ENCODE measurements at regions not wholly inside any gene's neighbourhood (a gene's known extent, or its start where the extent isn't known, plus 50 kb on each side); places are given as distances from the start of the nearest gene placed in this dataset.
A peak's percentile ranks its signal among the peaks of the same experiment; 100 is the strongest.

DNA sequence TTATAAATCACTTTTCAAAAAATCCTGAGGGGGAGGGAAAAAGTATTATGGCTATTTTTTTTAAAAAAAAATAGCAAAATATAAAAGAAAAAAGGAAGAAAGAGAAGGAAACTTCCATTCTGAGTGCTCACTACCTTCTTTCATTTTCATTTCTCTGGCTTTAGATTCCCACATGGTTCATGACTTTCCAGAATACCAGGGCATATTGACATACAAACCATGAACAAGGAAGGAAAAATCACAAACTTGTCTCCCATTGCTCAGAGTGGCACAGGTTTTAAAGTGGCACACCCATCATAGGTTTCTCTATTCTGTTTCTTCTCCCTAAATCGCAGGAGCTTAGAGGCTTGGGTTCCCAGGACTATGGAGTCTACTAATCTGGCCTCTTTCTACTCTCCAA is 136.3 kb upstream of the CXXC4 start:
- Histone ChIP-seq H3K9me3 (replicated peaks; ENCODE audit: control insufficient read depth, insufficient read depth, low read length) (peaks cover 2% of the 10 kb centered on the region; the same call in 1 of the 3 replicates), H3K4me3 (no peak overlapping the region), H3K27ac (ENCODE audit: control insufficient read depth, insufficient read depth) (no peak overlapping the region), H3K36me3 (ENCODE audit: control insufficient read depth in 2 of 2, insufficient read depth in 2 of 2, low read length in 1 of 2) (no peaks in the 10 kb centered on the region), H4K20me1 (ENCODE audit: control insufficient read depth, insufficient read depth) (no peaks in the 10 kb centered on the region), H3K79me2 (ENCODE audit: control insufficient read depth, insufficient read depth, low read length) (no peaks in the 10 kb centered on the region), H3K27me3 (replicated peaks in 1 of 2; ENCODE audit: control insufficient read depth in 2 of 2, insufficient read depth in 2 of 2, low read length in 1 of 2) (no peaks in the 10 kb centered on the region), H3K9ac (ENCODE audit: control insufficient read depth, insufficient read depth, low read length) (no peak overlapping the region), H3K4me2 (ENCODE audit: control insufficient read depth, insufficient read depth) (no peak overlapping the region), H2AFZ (ENCODE audit: control insufficient read depth, low read depth, low read length) (peak overlapping the region; percentile 31; the same call in 1 of the 2 replicates), H3K4me1 (ENCODE audit: control insufficient read depth, insufficient read depth, low read length) (no peaks in the 10 kb centered on the region)
- no peak for DNase-seq (ENCODE audit: low read depth, low spot score)
- no TSS peak for BruUV-seq (replicated peaks)
- CTCF ChIA-PET = no interaction called here
- RAD21 ChIA-PET (ENCODE audit: unreplicated experiment) = no interaction called here
- intact Hi-C loops (cut with micrococcal nuclease; ENCODE audit: unreplicated experiment) (no loop called here), in situ Hi-C loops (cut with MboI) (no loop called here)
- WGBS (ENCODE audit: insufficient coverage, insufficient replicate concordance, low lambda C conversion rate, missing lambda C conversion rate) = 33% methylated on average over 1 of the region's 1 CpG
- POLR2A ChIA-PET = no interaction called here
- no peak for TF ChIP-seq PAX8 (IDR thresholded peaks at IDR 0.05)
- no peak for TF ChIP-seq ZSCAN29 (IDR thresholded peaks at IDR 0.05)
- TF ChIP-seq MEF2B (IDR thresholded peaks at IDR 0.05; ENCODE audit: partially characterized antibody, poor library complexity, severe bottlenecking) = no peak
- TF ChIP-seq CHD2 (IDR thresholded peaks at IDR 0.05; ENCODE audit: borderline replicate concordance, low read depth, low read length) = no peak
- no peak for TF ChIP-seq MXI1 (IDR thresholded peaks at IDR 0.05; ENCODE audit: low read depth, low read length)
- no peak for TF ChIP-seq TCF7 (IDR thresholded peaks at IDR 0.05; ENCODE audit: borderline replicate concordance)
- no peak for TF ChIP-seq YBX1 (IDR thresholded peaks at IDR 0.05)
- TF ChIP-seq, protein P1, sequence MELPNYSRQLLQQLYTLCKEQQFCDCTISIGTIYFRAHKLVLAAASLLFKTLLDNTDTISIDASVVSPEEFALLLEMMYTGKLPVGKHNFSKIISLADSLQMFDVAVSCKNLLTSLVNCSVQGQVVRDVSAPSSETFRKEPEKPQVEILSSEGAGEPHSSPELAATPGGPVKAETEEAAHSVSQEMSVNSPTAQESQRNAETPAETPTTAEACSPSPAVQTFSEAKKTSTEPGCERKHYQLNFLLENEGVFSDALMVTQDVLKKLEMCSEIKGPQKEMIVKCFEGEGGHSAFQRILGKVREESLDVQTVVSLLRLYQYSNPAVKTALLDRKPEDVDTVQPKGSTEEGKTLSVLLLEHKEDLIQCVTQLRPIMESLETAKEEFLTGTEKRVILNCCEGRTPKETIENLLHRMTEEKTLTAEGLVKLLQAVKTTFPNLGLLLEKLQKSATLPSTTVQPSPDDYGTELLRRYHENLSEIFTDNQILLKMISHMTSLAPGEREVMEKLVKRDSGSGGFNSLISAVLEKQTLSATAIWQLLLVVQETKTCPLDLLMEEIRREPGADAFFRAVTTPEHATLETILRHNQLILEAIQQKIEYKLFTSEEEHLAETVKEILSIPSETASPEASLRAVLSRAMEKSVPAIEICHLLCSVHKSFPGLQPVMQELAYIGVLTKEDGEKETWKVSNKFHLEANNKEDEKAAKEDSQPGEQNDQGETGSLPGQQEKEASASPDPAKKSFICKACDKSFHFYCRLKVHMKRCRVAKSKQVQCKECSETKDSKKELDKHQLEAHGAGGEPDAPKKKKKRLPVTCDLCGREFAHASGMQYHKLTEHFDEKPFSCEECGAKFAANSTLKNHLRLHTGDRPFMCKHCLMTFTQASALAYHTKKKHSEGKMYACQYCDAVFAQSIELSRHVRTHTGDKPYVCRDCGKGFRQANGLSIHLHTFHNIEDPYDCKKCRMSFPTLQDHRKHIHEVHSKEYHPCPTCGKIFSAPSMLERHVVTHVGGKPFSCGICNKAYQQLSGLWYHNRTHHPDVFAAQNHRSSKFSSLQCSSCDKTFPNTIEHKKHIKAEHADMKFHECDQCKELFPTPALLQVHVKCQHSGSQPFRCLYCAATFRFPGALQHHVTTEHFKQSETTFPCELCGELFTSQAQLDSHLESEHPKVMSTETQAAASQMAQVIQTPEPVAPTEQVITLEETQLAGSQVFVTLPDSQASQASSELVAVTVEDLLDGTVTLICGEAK (IDR thresholded peaks at IDR 0.05; ENCODE audit: borderline replicate concordance) = no peak
- no peak for TF ChIP-seq FOXK2 (IDR thresholded peaks at IDR 0.05)
- SMC1A ChIA-PET (ENCODE audit: uncharacterized antibody, unreplicated experiment) = interaction anchor here (0.8 kb wide), 1 partner anchor 12 kb away, joined by 3 read pairs; no protein-coding TSS in a partner anchor
- no peak for ATAC-seq
- FAIRE-seq = no peak

Measured in GM12878 (cell line).